ENCODE measurements at regions not wholly inside any gene's neighbourhood (a gene's known extent, or its start where the extent isn't known, plus 50 kb on each side); places are given as distances from the start of the nearest gene placed in this dataset.

GRCh38 chrX:95156566-95156965 is 1482.6 kb downstream of the FAM133A start:
- TF ChIP-seq EZH2 (IDR thresholded peaks at IDR 0.05; ENCODE audit: low read length) = no peak
- TF ChIP-seq CTCF (optimal IDR thresholded peaks at IDR 0.05 in 1 of 3, IDR thresholded peaks at IDR 0.05 in 1 of 3, conservative IDR thresholded peaks at IDR 0.05 in 1 of 3; ENCODE audit: extremely low read depth in 1 of 3, insufficient read depth in 2 of 3, low read length in 3 of 3) = no peak

Measured in keratinocyte (primary cell).